ENCODE measurements at regions not wholly inside any gene's neighbourhood (a gene's known extent, or its start where the extent isn't known, plus 50 kb on each side); places are given as distances from the start of the nearest gene placed in this dataset.

- no peak for DNase-seq
Observed at GRCh38 chr3:34687671-34688070, 889.2 kb downstream of the PDCD6IP start.

GRCh38 chr3:34696831-34697230 is 898.4 kb downstream of the PDCD6IP start:
- DNase-seq = no peak

DNA sequence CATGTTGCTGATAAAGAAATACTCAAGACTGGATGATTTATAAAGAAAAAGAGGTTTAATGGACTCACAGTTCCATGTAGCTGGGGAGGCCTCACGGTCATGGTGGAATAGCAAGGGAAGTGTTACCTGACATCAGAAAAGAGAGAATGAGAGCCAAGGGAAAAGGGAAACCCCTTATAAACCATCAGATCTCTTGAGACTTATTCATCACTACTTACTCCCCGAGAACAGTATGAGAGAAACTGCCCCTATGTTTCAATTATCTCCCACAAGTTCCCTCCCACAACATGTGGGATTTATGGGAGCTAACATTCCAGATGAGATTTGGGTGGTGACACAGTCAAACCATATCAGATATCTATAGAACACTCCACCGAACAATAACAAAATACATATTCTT is 904.6 kb downstream of the PDCD6IP start:
- DNase-seq = no peak

- DNase-seq = no peak
Observed at GRCh38 chr3:34724916-34725499, 914.3 kb upstream of the ARPP21 start.

- no peak for DNase-seq
Observed at GRCh38 chr3:34725774-34726173, 913.6 kb upstream of the ARPP21 start.

GRCh38 chr3:34727700-34728099 is 911.6 kb upstream of the ARPP21 start:
- DNase-seq = no peak

- no peak for DNase-seq
Observed at GRCh38 chr3:34742151-34742550, 897.2 kb upstream of the ARPP21 start.

GRCh38 chr3:34758630-34759261 is 880.6 kb upstream of the ARPP21 start:
- no peak for DNase-seq

GRCh38 chr3:34777386-34777785 is 861.9 kb upstream of the ARPP21 start:
- DNase-seq = no peak

GRCh38 chr3:34779092-34779491 is 860.2 kb upstream of the ARPP21 start:
- DNase-seq = no peak

GRCh38 chr3:34780294-34780693 is 859.0 kb upstream of the ARPP21 start:
- DNase-seq = no peak

- no peak for DNase-seq
Observed at GRCh38 chr3:34780973-34781372, 858.4 kb upstream of the ARPP21 start.

GRCh38 chr3:34782871-34783270 is 856.5 kb upstream of the ARPP21 start:
- DNase-seq = no peak

DNA sequence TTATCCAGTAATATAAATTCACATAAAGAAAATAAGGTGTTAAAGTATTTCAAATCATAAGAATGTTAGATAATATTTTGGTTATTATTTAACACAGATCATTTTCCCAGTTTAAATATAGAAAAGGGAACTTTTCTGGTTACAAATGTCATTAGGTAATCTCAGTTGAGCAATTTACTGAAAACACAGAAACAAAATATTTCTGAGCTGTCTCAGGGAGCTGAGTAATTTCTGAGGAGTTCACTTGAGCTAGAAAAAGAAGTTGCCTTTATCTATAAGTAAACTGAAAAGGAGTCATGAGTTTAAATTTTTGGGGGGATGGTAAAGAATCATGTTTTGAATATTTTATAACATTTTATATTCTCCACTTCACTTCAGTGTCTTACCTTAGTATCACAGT is 855.4 kb upstream of the ARPP21 start:
- no peak for DNase-seq

DNA sequence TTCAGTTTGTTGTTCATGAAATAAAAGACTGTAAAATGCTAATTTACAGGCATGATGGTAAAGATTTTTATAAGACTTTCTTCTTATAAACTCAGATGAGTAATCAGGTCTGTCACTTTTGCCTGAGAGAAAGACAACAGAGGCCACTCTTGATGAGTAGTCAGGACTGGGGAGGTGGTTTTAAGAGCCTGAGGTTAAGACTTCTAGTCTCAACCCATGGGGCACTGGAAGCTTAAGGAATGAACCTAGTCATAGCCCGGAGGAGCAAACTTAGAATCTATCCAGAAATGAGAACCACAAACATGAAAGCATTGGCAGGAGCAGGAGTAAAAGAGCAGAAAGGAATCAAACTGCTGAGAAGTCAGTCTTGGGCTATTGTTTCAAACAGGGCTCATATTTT is 846.3 kb upstream of the ARPP21 start:
- no peak for DNase-seq

DNA sequence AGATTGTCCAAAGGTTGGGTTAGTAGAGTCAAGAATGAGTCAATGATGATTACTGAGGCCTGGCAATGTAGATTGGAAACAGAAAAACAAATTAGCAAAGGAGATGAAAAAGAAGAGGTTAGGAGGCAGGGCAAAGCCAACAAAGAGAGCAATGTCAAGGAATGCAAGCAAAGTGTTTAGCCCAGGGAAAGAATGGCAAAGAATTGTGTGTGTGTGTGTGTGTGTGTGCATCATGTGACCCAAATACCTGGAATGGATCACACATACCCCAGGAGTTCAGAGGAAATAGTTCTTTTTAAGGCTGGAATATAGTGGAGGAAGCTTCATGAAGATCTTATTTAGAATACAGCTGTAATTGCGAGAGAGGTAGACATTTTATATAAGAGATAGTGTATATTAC is 831.7 kb upstream of the ARPP21 start:
- no peak for DNase-seq

DNA sequence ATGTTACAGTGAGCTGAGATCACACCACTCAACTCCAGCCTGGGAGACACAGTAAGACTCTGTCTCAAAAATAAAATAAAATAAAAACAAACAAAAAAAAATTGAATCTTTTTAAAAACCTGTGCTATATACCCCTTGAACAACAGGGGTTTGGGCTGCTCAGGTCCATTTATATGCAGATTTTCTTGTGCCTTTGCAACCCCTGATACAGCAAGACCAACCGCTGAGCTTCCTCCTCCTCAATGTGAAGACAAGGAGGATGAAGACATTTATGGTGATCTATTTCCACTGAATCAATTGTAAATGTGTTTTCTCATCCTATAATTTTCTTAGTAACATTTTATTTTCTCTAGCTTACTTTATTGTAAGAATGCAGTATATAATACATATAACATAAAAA is 831.0 kb upstream of the ARPP21 start:
- no peak for DNase-seq

DNA sequence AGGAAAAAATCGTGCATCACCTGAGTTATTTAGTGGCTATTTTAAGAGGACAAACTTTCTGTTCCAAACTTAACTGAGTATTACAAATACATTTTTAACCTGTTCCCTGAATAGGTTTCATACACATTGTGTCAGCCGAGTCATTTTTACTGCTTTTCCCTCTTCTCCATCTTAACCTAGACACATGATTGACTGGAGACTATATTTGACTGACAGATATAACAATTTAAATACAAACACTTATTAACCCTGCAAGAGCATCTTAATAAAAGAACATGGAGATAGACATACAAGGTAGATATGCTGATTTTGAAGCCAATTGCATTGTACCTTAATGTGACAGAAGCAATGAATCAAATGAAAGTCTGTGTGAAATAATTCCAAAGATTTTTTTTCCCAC is 810.5 kb upstream of the ARPP21 start:
- DNase-seq = no peak

DNA sequence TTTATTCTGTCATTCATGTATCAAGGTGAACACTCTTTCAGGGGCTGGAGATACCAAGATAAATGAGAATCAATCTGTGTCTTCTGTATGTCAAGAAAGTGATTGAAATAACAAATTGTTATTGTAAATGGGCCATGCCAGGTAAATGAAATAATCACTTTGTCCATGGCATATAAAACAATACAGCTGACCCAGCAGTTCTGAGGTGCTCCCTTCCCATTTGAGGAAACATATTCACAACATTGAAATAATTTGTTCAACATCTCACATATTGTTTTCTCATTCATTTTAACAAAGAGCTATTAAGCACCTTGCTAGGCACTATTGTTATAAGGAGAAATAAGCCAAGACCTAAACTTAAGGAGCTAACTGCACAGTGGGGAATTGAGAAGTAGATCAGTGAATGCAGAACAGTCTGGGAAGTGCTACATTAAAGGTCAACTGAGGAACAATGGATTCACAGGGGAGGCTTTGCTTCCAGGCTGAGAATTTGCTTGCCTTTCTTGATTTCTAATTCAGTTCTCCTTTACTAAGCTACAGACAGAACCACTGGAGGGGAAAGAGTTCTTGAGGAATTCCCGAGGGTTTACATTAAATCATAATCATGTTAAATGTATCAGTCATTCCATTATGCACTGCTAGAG is 806.3 kb upstream of the ARPP21 start:
- no peak for DNase-seq

DNA sequence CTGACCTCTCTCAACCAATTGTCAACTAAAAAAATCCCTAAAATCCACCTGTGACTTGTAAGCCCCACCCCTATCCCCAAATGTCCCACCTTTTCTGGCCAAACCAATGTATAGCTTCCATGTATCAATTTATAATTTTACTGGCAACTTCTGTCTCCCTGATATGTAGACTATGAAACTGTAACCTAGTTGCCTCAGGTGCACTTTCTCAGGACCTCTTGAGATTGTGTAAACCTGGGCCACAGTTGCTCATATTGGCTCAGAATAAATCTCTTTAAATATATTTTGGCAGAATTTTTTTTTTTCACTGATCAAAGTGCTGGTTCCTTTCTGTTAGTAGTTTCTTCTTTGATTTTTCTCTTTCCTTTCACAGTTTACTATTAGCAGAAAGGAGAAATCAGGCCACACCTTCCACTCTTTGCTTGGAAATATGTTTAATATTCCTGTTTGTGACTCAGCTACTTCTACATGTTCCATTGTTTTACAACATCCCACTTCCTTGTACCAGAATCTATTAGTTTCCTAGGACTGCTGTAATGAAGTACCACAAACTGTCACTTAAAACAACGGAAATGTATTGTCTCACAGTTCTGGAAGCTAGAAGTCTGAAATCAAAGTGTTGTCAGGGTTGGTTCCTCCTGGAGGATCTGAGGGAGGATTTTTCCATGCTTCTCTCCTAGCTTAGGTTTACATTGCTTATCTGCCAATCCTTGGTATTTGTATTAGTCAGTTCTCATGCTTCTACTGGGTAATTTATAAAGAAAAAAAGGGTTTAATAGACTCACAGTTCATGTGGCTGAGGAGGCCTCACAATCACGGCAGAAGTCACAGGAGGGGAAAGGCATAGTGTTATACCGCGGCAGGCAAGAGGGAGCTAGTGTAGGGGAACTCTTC is 801.2 kb upstream of the ARPP21 start:
- no peak for DNase-seq

DNA sequence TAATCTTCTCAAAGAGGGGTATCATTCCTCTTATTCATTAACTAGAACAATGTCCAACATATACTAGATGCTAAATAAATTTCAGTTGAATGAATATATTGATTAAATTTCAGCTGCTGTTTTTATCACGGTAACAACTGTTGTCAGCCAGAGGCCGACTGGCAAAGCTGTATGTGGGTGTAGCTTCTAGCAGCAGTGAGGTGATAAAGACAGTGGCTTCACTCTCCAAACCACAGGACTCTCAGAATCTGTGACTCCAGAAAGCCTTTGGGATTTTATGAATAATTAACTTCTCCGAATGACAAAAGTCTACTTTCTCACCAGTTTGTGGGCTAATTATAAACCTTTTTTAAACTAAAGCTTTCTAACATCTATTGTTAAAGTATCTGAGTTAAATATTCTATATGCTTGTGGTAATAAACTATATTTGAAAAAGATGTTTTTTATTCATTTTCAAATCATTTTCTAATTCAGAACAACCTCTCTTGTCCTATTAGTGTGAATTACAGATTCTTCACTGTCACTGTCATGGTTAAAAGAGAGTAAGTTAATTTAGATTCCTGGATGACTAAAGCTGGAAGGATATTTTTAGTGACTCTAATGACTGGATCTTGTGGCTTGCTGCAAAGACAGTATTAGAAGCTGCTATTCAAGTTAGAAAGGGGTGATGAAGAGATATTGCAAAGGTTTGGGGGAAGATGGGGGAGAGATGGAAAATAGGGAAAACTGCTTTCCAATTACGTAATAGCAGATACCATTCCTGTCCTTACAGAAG is 796.4 kb upstream of the ARPP21 start:
- no peak for DNase-seq

DNA sequence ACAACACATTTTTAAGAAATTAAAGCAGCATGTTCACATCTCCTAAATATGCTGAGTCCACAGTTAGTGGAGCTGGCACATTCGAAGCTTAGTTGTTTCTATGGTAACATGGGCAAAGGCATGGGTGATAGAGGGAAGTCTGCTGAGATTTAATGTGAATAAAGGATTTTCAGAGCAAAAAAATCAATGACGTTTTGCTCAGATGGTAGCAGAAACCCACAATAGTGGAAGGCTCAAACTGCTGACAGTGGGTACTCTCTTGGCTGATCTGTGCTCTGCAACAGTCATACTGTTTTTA is 795.1 kb upstream of the ARPP21 start:
- DNase-seq = no peak

DNA sequence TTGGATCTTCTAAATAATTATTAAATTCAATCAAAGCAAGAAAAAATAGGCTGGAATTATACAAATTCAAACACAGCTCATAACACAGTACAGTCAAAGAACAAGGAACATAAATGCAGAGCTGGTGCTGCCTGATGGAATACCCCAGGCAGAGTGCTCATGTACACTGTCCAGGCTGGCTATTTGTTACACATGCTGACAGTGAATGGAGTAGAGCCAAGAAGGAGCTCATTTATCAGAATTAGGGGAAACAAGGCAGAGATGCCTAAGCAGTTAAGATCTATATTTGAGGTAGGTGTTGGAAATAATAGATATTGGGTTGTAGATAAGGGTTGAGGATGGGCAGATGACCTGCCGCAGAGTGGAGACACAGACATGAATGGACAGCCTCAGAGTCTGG is 788.2 kb upstream of the ARPP21 start:
- DNase-seq = no peak
